Stimulated activated CD8-positive, alpha-beta memory T cell treated with anti-CD3 and anti-CD28 coated beads, Interleukin-4, amount 100 ng/mL, for 4 hours (primary cell): ENCODE measurements at regions not wholly inside any gene's neighbourhood (a gene's known extent, or its start where the extent isn't known, plus 50 kb on each side); places are given as distances from the start of the nearest gene placed in this dataset.

Experiments
- DNase-seq, 2 donors: peaks; one replicate each; pipeline ENCODE4 v3.0.0-alpha.2; 2020; ENCODE audit warnings: low read depth in 2 of 2, low spot score in 1 of 2

- DNase-seq = no peak
These were observed 541.9 kb upstream of the EEF2KMT start for GRCh38 chr16:5639531-5639930.

- DNase-seq = no peak
These were observed 537.7 kb upstream of the EEF2KMT start for GRCh38 chr16:5635331-5635730.

GRCh38 chr16:5634666-5635180 lies 537.1 kb upstream of the EEF2KMT start:
- no peak for DNase-seq

- DNase-seq = no peak
These were observed 536.3 kb upstream of the EEF2KMT start for GRCh38 chr16:5633845-5634440.

GRCh38 chr16:5622234-5622884 lies 524.8 kb upstream of the EEF2KMT start:
- no peak for DNase-seq

GRCh38 chr16:5621826-5622225 lies 524.2 kb upstream of the EEF2KMT start:
- DNase-seq = no peak

GRCh38 chr16:5619304-5619703 lies 521.7 kb upstream of the EEF2KMT start:
- DNase-seq = no peak

GRCh38 chr16:5616841-5617240 lies 519.2 kb upstream of the EEF2KMT start:
- no peak for DNase-seq

GRCh38 chr16:5615868-5616642 lies 518.5 kb upstream of the EEF2KMT start:
- peak in 1 of 2 donors; percentile 2 for DNase-seq

- no peak for DNase-seq
These were observed 509.6 kb upstream of the EEF2KMT start for GRCh38 chr16:5607169-5607568.

- no peak for DNase-seq
These were observed 507.8 kb upstream of the EEF2KMT start for GRCh38 chr16:5605404-5605803.

GRCh38 chr16:5604770-5605169 lies 507.2 kb upstream of the EEF2KMT start:
- DNase-seq = no peak

- no peak for DNase-seq
These were observed 506.2 kb upstream of the EEF2KMT start for GRCh38 chr16:5603836-5604235.

GRCh38 chr16:5601957-5602356 lies 504.4 kb upstream of the EEF2KMT start:
- DNase-seq = no peak

GRCh38 chr16:5598793-5599192 lies 501.2 kb upstream of the EEF2KMT start:
- no peak for DNase-seq

GRCh38 chr16:5595849-5596248 lies 498.3 kb upstream of the EEF2KMT start:
- no peak for DNase-seq

GRCh38 chr16:5590416-5590815 lies 492.8 kb upstream of the EEF2KMT start:
- no peak for DNase-seq

- DNase-seq = no peak
These were observed 492.3 kb upstream of the EEF2KMT start for GRCh38 chr16:5589812-5590373.

GRCh38 chr16:5584109-5584508 lies 486.5 kb upstream of the EEF2KMT start:
- no peak for DNase-seq

- no peak for DNase-seq
These were observed 484.9 kb upstream of the EEF2KMT start for GRCh38 chr16:5582529-5582928.

- no peak for DNase-seq
These were observed 484.3 kb upstream of the EEF2KMT start for GRCh38 chr16:5581908-5582307.

GRCh38 chr16:5581428-5581827 lies 483.8 kb upstream of the EEF2KMT start:
- no peak for DNase-seq
